DND-41 (cell line): ENCODE measurements at regions not wholly inside any gene's neighbourhood (a gene's known extent, or its start where the extent isn't known, plus 50 kb on each side); places are given as distances from the start of the nearest gene placed in this dataset.
"Not testable (repeated sequence)": the region's sequence is repeated elsewhere in the genome, so short reads cannot be mapped to it uniquely, and the experiment has no call there.

Source experiments
- ATAC-seq: fragments of 200-7000 bp; cut with Tn5 transposase; 3 replicates; pipeline ENCODE4 v1.9.1; 2021; ENCODE audit warnings: low read depth; ENCODE audit not compliant: insufficient read depth
- DNase-seq: peaks from one replicate; pipeline ENCODE4 v3.0.0-alpha.2; 2020
- H2AFZ ChIP-seq: 2 replicates; pipeline ENCODE4 v1.6.0; 2012; ENCODE audit warnings: low read depth, low read length
- H3K27ac ChIP-seq: 2 replicates; pipeline ENCODE4 v1.5.1; 2012; ENCODE audit warnings: low read length, inconsistent platforms
- H3K27me3 ChIP-seq: fragments of 200-600 bp; sonication (generic); 2 replicates; pipeline ENCODE4 v1.6.0; 2012; ENCODE audit warnings: low read length, mild to moderate bottlenecking, inconsistent platforms; ENCODE audit not compliant: insufficient read depth, poor library complexity
- H3K36me3 ChIP-seq: 2 replicates; pipeline ENCODE4 v1.5.1; 2012; ENCODE audit warnings: low read length, inconsistent platforms; ENCODE audit not compliant: insufficient read depth
- H3K4me1 ChIP-seq: 2 replicates; pipeline ENCODE4 v1.5.1; 2012; ENCODE audit warnings: mild to moderate bottlenecking, low read length; ENCODE audit not compliant: insufficient read depth
- H3K4me2 ChIP-seq: 2 replicates; pipeline ENCODE4 v1.6.0; 2012; ENCODE audit warnings: mild to moderate bottlenecking, moderate library complexity, low read length, inconsistent platforms; ENCODE audit not compliant: insufficient read depth
- H3K4me3 ChIP-seq, 2 experiments: fragments of 200-600 bp in 1 of 2; shearing (Covaris generic) in 1 of 2; 2 replicates each; pipeline ENCODE4 v1.5.1; 2012 to 2016; ENCODE audit warnings: inconsistent platforms in 2 of 2, low read length in 2 of 2, mild to moderate bottlenecking in 2 of 2, low read depth in 1 of 2, moderate library complexity in 1 of 2
- H3K79me2 ChIP-seq: 2 replicates; pipeline ENCODE4 v1.6.0; 2012; ENCODE audit warnings: low read length, inconsistent platforms; ENCODE audit not compliant: insufficient read depth
- H3K9ac ChIP-seq: 2 replicates; pipeline ENCODE4 v1.6.0; 2012; ENCODE audit warnings: low read depth, mild to moderate bottlenecking, inconsistent platforms, low read length, moderate library complexity
- H3K9me3 ChIP-seq: 2 replicates; pipeline ENCODE4 v1.5.1; 2012; ENCODE audit warnings: low read length, moderate library complexity, mild to moderate bottlenecking, inconsistent platforms; ENCODE audit not compliant: insufficient read depth, severe bottlenecking
- H4K20me1 ChIP-seq: 2 replicates; pipeline ENCODE4 v1.6.0; 2012; ENCODE audit warnings: low read length; ENCODE audit not compliant: insufficient read depth
- EZH2 ChIP-seq: IDR thresholded peaks from 3 replicates; pipeline ENCODE4 v1.6.1; 2012; ENCODE audit warnings: borderline replicate concordance, low read depth, mild to moderate bottlenecking, moderate library complexity, low read length, inconsistent platforms; ENCODE audit not compliant: severe bottlenecking
- TF ChIP-seq, protein P1 (sequence below): IDR thresholded peaks from 2 replicates; pipeline ENCODE4 v1.5.1; 2012; ENCODE audit warnings: borderline replicate concordance, low read length, moderate library complexity, mild to moderate bottlenecking; ENCODE audit not compliant: poor library complexity, severe bottlenecking; ENCODE audit errors: extremely low read depth

DNA sequence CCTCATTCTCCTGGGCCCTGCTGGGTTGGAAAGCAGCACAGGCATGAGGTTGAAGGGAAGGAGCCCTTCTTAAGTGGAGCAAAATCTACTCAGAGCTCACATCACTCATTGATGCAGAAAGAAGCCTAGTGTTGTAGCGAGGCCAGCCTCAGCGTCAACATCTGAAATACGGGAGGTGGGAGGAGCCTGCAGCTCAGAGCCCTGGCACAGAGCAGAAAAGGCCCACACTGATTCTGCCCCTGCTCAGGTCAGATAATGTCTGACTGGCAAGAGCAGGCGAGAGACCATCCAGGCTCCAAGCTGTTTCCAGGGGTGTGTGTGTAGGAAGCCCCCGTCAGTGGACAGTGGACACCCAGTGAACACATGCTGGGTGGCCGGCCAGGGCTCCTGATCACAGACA is 1541.6 kb downstream of the TSPY10 start:
- no peaks in the 10 kb centered on the region for H3K79me2 ChIP-seq
- H3K27ac ChIP-seq: no peak overlapping the region
- H3K4me2 ChIP-seq: no peak overlapping the region
- no peaks in the 10 kb centered on the region for H3K36me3 ChIP-seq
- H2AFZ ChIP-seq: no peak overlapping the region
- no peaks in the 10 kb centered on the region for H3K9me3 ChIP-seq
- no peaks in the 10 kb centered on the region for H4K20me1 ChIP-seq
- DNase-seq (no peak), ATAC-seq (no peak)
- H3K9ac ChIP-seq: no peak overlapping the region
- no peak overlapping the region for H3K4me3 ChIP-seq
- no peaks in the 10 kb centered on the region for H3K4me1 ChIP-seq
- no peaks in the 10 kb centered on the region for H3K27me3 ChIP-seq
- TF ChIP-seq EZH2: no peak
- TF ChIP-seq, protein P1, sequence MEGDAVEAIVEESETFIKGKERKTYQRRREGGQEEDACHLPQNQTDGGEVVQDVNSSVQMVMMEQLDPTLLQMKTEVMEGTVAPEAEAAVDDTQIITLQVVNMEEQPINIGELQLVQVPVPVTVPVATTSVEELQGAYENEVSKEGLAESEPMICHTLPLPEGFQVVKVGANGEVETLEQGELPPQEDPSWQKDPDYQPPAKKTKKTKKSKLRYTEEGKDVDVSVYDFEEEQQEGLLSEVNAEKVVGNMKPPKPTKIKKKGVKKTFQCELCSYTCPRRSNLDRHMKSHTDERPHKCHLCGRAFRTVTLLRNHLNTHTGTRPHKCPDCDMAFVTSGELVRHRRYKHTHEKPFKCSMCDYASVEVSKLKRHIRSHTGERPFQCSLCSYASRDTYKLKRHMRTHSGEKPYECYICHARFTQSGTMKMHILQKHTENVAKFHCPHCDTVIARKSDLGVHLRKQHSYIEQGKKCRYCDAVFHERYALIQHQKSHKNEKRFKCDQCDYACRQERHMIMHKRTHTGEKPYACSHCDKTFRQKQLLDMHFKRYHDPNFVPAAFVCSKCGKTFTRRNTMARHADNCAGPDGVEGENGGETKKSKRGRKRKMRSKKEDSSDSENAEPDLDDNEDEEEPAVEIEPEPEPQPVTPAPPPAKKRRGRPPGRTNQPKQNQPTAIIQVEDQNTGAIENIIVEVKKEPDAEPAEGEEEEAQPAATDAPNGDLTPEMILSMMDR: no peak

DNA sequence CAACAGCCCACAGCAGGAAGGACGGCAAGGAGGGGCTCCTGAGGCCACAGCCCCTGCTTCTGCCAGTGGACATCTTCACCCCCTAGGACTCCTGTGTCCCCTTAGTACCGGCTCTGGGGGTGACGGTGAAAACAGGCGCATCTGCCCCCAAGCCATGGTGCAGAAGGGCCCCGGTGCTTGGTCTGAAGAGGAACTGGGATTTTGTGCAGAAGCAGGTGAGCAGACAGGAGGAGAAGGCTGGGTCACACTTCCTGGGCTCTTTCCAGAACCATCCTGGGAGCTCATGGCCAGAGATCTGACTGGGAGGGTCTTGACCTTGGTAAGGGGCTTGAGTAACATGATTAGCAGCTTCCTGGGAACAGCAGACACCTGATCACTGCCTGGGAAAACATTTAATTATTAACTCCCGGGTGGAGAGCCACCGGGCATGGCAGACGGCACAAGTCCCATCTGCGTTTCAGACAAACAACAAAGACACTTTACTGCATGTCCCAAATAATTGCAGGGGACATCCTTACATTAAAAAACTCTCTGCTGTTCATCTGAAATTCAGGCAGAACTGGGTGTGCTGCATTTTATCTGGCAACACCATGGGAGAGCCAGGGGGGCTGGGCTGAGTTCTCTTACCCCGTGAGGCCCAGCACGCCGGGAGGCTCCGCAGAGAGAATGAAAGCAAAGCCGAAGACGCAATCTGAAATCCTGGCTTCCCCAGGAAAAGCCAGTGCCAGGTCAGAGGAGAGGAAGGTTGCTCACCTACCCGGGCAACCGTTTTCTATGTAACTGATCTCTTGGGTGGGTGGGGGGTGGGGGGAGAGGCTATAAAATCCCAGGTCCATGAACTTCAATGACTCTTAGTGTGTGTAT is 1542.8 kb downstream of the TSPY10 start:
- Histone ChIP-seq H3K27ac (no peak overlapping the region), H4K20me1 (no peaks in the 10 kb centered on the region), H3K27me3 (no peaks in the 10 kb centered on the region), H3K79me2 (no peaks in the 10 kb centered on the region), H3K9me3 (no peaks in the 10 kb centered on the region), H3K4me3 (no peak overlapping the region), H3K4me1 (no peaks in the 10 kb centered on the region), H2AFZ (no peak overlapping the region), H3K4me2 (no peak overlapping the region), H3K36me3 (no peaks in the 10 kb centered on the region), H3K9ac (no peak overlapping the region)
- ATAC-seq: no peak
- DNase-seq: no peak
- TF ChIP-seq, protein P1: no peak
- TF ChIP-seq EZH2: no peak

DNA sequence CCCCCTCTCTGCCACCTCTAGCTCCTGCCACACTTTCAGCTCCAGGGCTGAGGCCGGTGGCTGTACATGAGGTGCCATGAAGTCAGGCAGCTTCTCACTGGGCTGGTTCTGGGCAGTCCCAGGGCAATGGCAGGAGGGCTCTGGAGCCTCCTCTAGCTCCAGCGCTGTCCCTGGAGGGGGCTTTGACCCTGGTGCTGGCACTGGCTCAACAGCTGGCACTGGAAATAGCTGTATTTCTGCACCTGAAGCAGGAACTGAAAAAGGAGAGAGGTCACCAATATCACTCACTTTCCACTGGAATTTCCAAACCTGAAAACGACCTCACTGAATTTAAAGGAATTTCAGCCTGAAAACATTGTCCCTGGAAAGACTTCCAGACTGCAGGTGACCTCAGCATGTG is 1558.1 kb downstream of the TSPY10 start:
- not testable (repeated sequence) for H2AFZ ChIP-seq

DNA sequence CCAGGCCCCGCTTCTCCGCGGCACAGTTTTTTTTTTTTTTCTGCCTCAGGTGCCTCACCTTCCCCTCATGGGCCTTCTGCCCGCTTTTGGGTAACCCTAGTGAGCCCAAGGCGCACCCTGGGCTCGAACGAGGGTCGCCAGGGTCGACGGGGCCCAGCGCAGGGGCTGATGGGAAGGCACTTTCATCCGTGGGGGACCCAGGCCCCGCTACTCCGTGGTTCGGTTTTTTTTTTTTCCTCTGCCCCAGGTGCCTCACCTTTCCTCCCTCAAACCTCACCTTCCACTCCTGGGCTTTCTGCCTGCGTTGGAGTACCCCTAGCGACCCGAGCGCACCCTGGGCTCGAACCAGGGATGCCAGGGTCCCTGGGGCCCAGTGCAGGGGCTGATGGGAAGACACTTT is 1569.8 kb downstream of the TSPY10 start:
- not testable (repeated sequence) for H3K36me3 ChIP-seq, H3K27me3 ChIP-seq, H3K9ac ChIP-seq, H3K27ac ChIP-seq, H3K4me2 ChIP-seq, H3K79me2 ChIP-seq, H4K20me1 ChIP-seq, H3K4me3 ChIP-seq, H3K4me1 ChIP-seq, DNase-seq, ATAC-seq, H2AFZ ChIP-seq
- H3K9me3 ChIP-seq: peaks cover 12% of the 10 kb centered on the region

More for the DNA sequence above, 1558.1 kb downstream of the TSPY10 start:
- H3K4me1 ChIP-seq, H4K20me1 ChIP-seq, H3K9me3 ChIP-seq, H3K27ac ChIP-seq, DNase-seq, H3K27me3 ChIP-seq, H3K79me2 ChIP-seq, ATAC-seq, H3K4me3 ChIP-seq, H3K9ac ChIP-seq, H3K4me2 ChIP-seq, H3K36me3 ChIP-seq: not testable (repeated sequence)

DNA sequence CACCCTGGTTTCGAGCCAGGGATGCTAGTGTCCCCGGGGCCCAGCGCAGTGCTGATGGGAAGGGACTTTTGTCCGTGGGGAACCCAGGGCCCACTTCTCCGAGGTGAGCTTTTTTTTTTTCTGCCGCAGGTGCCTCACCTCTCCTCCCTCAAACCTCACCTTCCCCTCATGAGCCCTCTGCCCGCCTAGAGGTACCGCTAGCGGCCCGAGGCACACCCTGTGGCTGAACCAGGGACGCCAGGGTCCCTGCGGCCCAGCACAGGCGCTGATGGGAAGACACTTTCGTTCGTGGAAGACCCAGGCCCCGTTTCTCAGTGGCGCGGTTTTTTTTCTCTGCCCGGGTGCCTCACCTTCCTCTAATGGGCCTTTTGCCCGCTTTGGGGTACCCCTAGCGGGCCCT is 1570.7 kb downstream of the TSPY10 start:
- H3K9me3 ChIP-seq: peaks cover 12% of the 10 kb centered on the region
- H2AFZ ChIP-seq, H3K9ac ChIP-seq, H3K4me2 ChIP-seq, H3K4me3 ChIP-seq, H3K36me3 ChIP-seq, H3K27me3 ChIP-seq, ATAC-seq, H4K20me1 ChIP-seq, DNase-seq, H3K4me1 ChIP-seq, H3K79me2 ChIP-seq, H3K27ac ChIP-seq: not testable (repeated sequence)
